Activated CD4-positive, CD25-positive, alpha-beta regulatory T cell treated with anti-CD3 and anti-CD28 coated beads, Interleukin-2, amount 50 U/mL, for 24 hours (primary cell): ENCODE measurements at regions not wholly inside any gene's neighbourhood (a gene's known extent, or its start where the extent isn't known, plus 50 kb on each side); places are given as distances from the start of the nearest gene placed in this dataset.

Source experiments
- ATAC-seq, 2 donors: fragments of 150-1000 bp; cut with Tn5 transposase; one replicate each; pipeline ENCODE4 v1.10.0; 2021; ENCODE audit warnings: mild to moderate bottlenecking in 1 of 2, moderate library complexity in 1 of 2

GRCh38 chr3:113096188-113096892, 105.6 kb downstream of the GTPBP8 start:
- no peak for ATAC-seq

- ATAC-seq = no peak
These were observed 107.2 kb downstream of the GTPBP8 start for GRCh38 chr3:113097960-113098447.

- ATAC-seq = no peak
These were observed 109.3 kb downstream of the GTPBP8 start for GRCh38 chr3:113100063-113100462.

- no peak for ATAC-seq
These were observed 107.8 kb upstream of the BOC start for GRCh38 chr3:113103588-113103987.

- no peak for ATAC-seq
These were observed 106.8 kb upstream of the BOC start for GRCh38 chr3:113104357-113105092.

- no peak for ATAC-seq
These were observed 106.3 kb upstream of the BOC start for GRCh38 chr3:113105093-113105449.

GRCh38 chr3:113105966-113106660, 105.2 kb upstream of the BOC start:
- no peak for ATAC-seq

GRCh38 chr3:113110267-113110666, 101.1 kb upstream of the BOC start:
- ATAC-seq = no peak

GRCh38 chr3:113111011-113111707, 100.2 kb upstream of the BOC start:
- ATAC-seq = peak; percentile 60 to 62

GRCh38 chr3:113113361-113113760, 98.0 kb upstream of the BOC start:
- no peak for ATAC-seq

- ATAC-seq = no peak
These were observed 93.7 kb upstream of the BOC start for GRCh38 chr3:113117511-113118234.

- no peak for ATAC-seq
These were observed 93.0 kb upstream of the BOC start for GRCh38 chr3:113118336-113118735.

- ATAC-seq = no peak
These were observed 87.0 kb upstream of the BOC start for GRCh38 chr3:113124256-113124830.

GRCh38 chr3:113125951-113126350, 85.4 kb upstream of the BOC start:
- no peak for ATAC-seq

- ATAC-seq = no peak
These were observed 82.9 kb upstream of the BOC start for GRCh38 chr3:113128386-113129015.

GRCh38 chr3:113129168-113129567, 82.2 kb upstream of the BOC start:
- no peak for ATAC-seq

- ATAC-seq = no peak
These were observed 78.8 kb upstream of the BOC start for GRCh38 chr3:113132571-113132996.

GRCh38 chr3:113133140-113133539, 78.2 kb upstream of the BOC start:
- ATAC-seq = no peak

- no peak for ATAC-seq
These were observed 75.3 kb upstream of the BOC start for GRCh38 chr3:113136071-113136470.

GRCh38 chr3:113136544-113136943, 74.8 kb upstream of the BOC start:
- no peak for ATAC-seq
